ENCODE measurements at regions not wholly inside any gene's neighbourhood (a gene's known extent, or its start where the extent isn't known, plus 50 kb on each side); places are given as distances from the start of the nearest gene placed in this dataset.

- peak; percentile 53 for FAIRE-seq
These were observed 74.3 kb upstream of the COL5A2 start for GRCh38 chr2:189253836-189254235.

GRCh38 chr2:189254268-189254883, 74.8 kb upstream of the COL5A2 start:
- Histone ChIP-seq H3K9me3 (ENCODE audit: control insufficient read depth, low read depth, low read length) (no peaks in the 10 kb centered on the region), H4K20me1 (ENCODE audit: control insufficient read depth, extremely low read depth, insufficient read depth, low read length) (no peaks in the 10 kb centered on the region), H3K4me1 (ENCODE audit: control insufficient read depth, extremely low read depth, insufficient read depth, low read length) (peaks cover 18% of the 10 kb centered on the region), H2AFZ (ENCODE audit: control insufficient read depth, low read length) (peak overlapping the region; percentile 71), H3K9ac (ENCODE audit: control insufficient read depth, extremely low read depth, insufficient read depth, low read length) (peak overlapping the region; percentile 17), H3K4me3 (ENCODE audit: control insufficient read depth in 2 of 3, extremely low read depth in 1 of 3, insufficient read depth in 2 of 3, low read depth in 1 of 3, low read length in 3 of 3) (peak overlapping the region in 1 of 3 experiments; percentile 17), H3K4me2 (ENCODE audit: control insufficient read depth, extremely low read depth, insufficient read depth, low read depth, low read length) (peak overlapping the region; percentile 55), H3K9me1 (ENCODE audit: control insufficient read depth, extremely low read depth, insufficient read depth, low read length) (no peaks in the 10 kb centered on the region), H3K79me2 (ENCODE audit: control insufficient read depth, insufficient read depth, low read length) (no peaks in the 10 kb centered on the region), H3K27ac (ENCODE audit: control insufficient read depth, insufficient read depth, low read length) (peak overlapping the region; percentile 76), H3K27me3 (ENCODE audit: control insufficient read depth, extremely low read depth, insufficient read depth, low read length) (no peaks in the 10 kb centered on the region), H3K36me3 (ENCODE audit: control insufficient read depth in 2 of 2, extremely low read depth in 1 of 2, insufficient read depth in 2 of 2, low read length in 2 of 2) (no peaks in the 10 kb centered on the region)
- dilution Hi-C loops (cut with MboI; ENCODE audit: extremely low pct_ligation_motif_present, low sequenced_read_pairs), result no loop called here
- no peak for TF ChIP-seq CTCF (optimal IDR thresholded peaks at IDR 0.05 in 1 of 3, IDR thresholded peaks at IDR 0.05 in 1 of 3, conservative IDR thresholded peaks at IDR 0.05 in 1 of 3; ENCODE audit: extremely low read depth in 1 of 3, insufficient read depth in 2 of 3, low read length in 3 of 3)
- TF ChIP-seq EZH2 (IDR thresholded peaks at IDR 0.05; ENCODE audit: low read length), result no peak
- FAIRE-seq (peak; percentile 85), DNase-seq (ENCODE audit: low read depth, low spot score) (peak; percentile 25)

More at GRCh38 chr2:189253836-189254235, 74.3 kb upstream of the COL5A2 start:
- TF ChIP-seq EZH2 (IDR thresholded peaks at IDR 0.05; ENCODE audit: low read length), result no peak
- no peak for TF ChIP-seq CTCF (optimal IDR thresholded peaks at IDR 0.05 in 1 of 3, IDR thresholded peaks at IDR 0.05 in 1 of 3, conservative IDR thresholded peaks at IDR 0.05 in 1 of 3; ENCODE audit: extremely low read depth in 1 of 3, insufficient read depth in 2 of 3, low read length in 3 of 3)
- no peak overlapping the region for H3K9ac ChIP-seq (ENCODE audit: control insufficient read depth, extremely low read depth, insufficient read depth, low read length)
- H3K27ac ChIP-seq (ENCODE audit: control insufficient read depth, insufficient read depth, low read length), result peak overlapping the region; percentile 76
- H4K20me1 ChIP-seq (ENCODE audit: control insufficient read depth, extremely low read depth, insufficient read depth, low read length), result no peaks in the 10 kb centered on the region
- H3K9me1 ChIP-seq (ENCODE audit: control insufficient read depth, extremely low read depth, insufficient read depth, low read length), result no peaks in the 10 kb centered on the region
- H3K4me1 ChIP-seq (ENCODE audit: control insufficient read depth, extremely low read depth, insufficient read depth, low read length), result peaks cover 18% of the 10 kb centered on the region
- dilution Hi-C loops (cut with MboI; ENCODE audit: extremely low pct_ligation_motif_present, low sequenced_read_pairs), result no loop called here
- no peaks in the 10 kb centered on the region for H3K36me3 ChIP-seq (ENCODE audit: control insufficient read depth in 2 of 2, extremely low read depth in 1 of 2, insufficient read depth in 2 of 2, low read length in 2 of 2)
- no peaks in the 10 kb centered on the region for H3K9me3 ChIP-seq (ENCODE audit: control insufficient read depth, low read depth, low read length)
- H3K4me3 ChIP-seq (ENCODE audit: control insufficient read depth in 2 of 3, extremely low read depth in 1 of 3, insufficient read depth in 2 of 3, low read depth in 1 of 3, low read length in 3 of 3), result peak overlapping the region in 1 of 3 experiments; percentile 17
- no peaks in the 10 kb centered on the region for H3K27me3 ChIP-seq (ENCODE audit: control insufficient read depth, extremely low read depth, insufficient read depth, low read length)
- no peaks in the 10 kb centered on the region for H3K79me2 ChIP-seq (ENCODE audit: control insufficient read depth, insufficient read depth, low read length)
- no peak for DNase-seq (ENCODE audit: low read depth, low spot score)
- H3K4me2 ChIP-seq (ENCODE audit: control insufficient read depth, extremely low read depth, insufficient read depth, low read depth, low read length), result peak overlapping the region; percentile 55
- H2AFZ ChIP-seq (ENCODE audit: control insufficient read depth, low read length), result no peak overlapping the region

Measured in keratinocyte (primary cell).